ENCODE measurements at regions not wholly inside any gene's neighbourhood (a gene's known extent, or its start where the extent isn't known, plus 50 kb on each side); places are given as distances from the start of the nearest gene placed in this dataset.

GRCh38 chr3:147008886-147009285 lies 397.5 kb downstream of the ZIC4 start:
- Histone ChIP-seq H3K4me1 (no peaks in the 10 kb centered on the region), H3K27me3 (no peaks in the 10 kb centered on the region), H3K36me3 (no peaks in the 10 kb centered on the region), H3K4me3 (no peak overlapping the region), H3K27ac (peak overlapping the region in 2 of 4 donors; percentile 21 to 26), H3K9me3 (peaks cover 0 to 3% (median 0%) of the 10 kb centered on the region in 4 donors)
- TF ChIP-seq CTCF (IDR thresholded peaks at IDR 0.05): no peak
- DNase-seq (peak in 4 of 6 donors; percentile 25 to 58 (median 51)), ATAC-seq (peak; percentile 91 to 98 (median 95)), FAIRE-seq (no peak)
- WGBS, 2 donors: 32 to 37% methylated on average over 1 of the region's 1 CpG
- intact Hi-C loops (cut with DNase I): no loop called here

- intact Hi-C loops (cut with DNase I): no loop called here
- ATAC-seq: peak; percentile 17 to 70 (median 43)
These were observed 397.9 kb downstream of the ZIC4 start for GRCh38 chr3:147008458-147008857.

GRCh38 chr3:147007736-147008245 lies 398.6 kb downstream of the ZIC4 start:
- intact Hi-C loops (cut with DNase I): no loop called here

More at GRCh38 chr3:147008458-147008857, 397.9 kb downstream of the ZIC4 start:
- H3K27me3 ChIP-seq: no peaks in the 10 kb centered on the region
- no peak overlapping the region for H3K4me3 ChIP-seq
- peak in 1 of 6 donors; percentile 7 for DNase-seq
- TF ChIP-seq CTCF (IDR thresholded peaks at IDR 0.05): no peak
- no peaks in the 10 kb centered on the region for H3K4me1 ChIP-seq
- FAIRE-seq: no peak
- no peaks in the 10 kb centered on the region for H3K36me3 ChIP-seq
- H3K9me3 ChIP-seq: peaks cover 0 to 3% (median 0%) of the 10 kb centered on the region in 4 donors
- H3K27ac ChIP-seq: peak overlapping the region in 1 of 4 donors; percentile 21
- 93 to 98% methylated on average over 2 of the region's 2 CpGs for WGBS, 2 donors

GRCh38 chr3:147002721-147003120 lies 397.6 kb upstream of the PLSCR5 start:
- WGBS, 2 donors: 87 to 90% methylated on average over 2 of the region's 2 CpGs
- Histone ChIP-seq H3K27me3 (no peaks in the 10 kb centered on the region), H3K4me3 (no peak overlapping the region), H3K4me1 (no peaks in the 10 kb centered on the region), H3K27ac (no peak overlapping the region), H3K9me3 (peaks cover 0 to 3% (median 0%) of the 10 kb centered on the region in 4 donors), H3K36me3 (no peaks in the 10 kb centered on the region)
- intact Hi-C loops (cut with DNase I): no loop called here
- ATAC-seq (no peak), FAIRE-seq (no peak), DNase-seq (no peak)
- no peak for TF ChIP-seq CTCF (IDR thresholded peaks at IDR 0.05)

More at GRCh38 chr3:147007736-147008245, 398.6 kb downstream of the ZIC4 start:
- 89 to 91% methylated on average over 2 of the region's 2 CpGs for WGBS, 2 donors
- FAIRE-seq: no peak
- H3K27me3 ChIP-seq: no peaks in the 10 kb centered on the region
- H3K4me1 ChIP-seq: no peaks in the 10 kb centered on the region
- peaks cover 0 to 3% (median 0%) of the 10 kb centered on the region in 4 donors for H3K9me3 ChIP-seq
- ATAC-seq: no peak
- TF ChIP-seq CTCF (IDR thresholded peaks at IDR 0.05): no peak
- H3K36me3 ChIP-seq: no peaks in the 10 kb centered on the region
- DNase-seq: no peak
- no peak overlapping the region for H3K27ac ChIP-seq
- H3K4me3 ChIP-seq: no peak overlapping the region

- 79 to 84% methylated on average over 2 of the region's 2 CpGs for WGBS, 2 donors
- H3K4me3 ChIP-seq: no peak overlapping the region
- H3K27ac ChIP-seq: no peak overlapping the region
- H3K36me3 ChIP-seq: no peaks in the 10 kb centered on the region
- no peaks in the 10 kb centered on the region for H3K9me3 ChIP-seq
- FAIRE-seq (no peak), DNase-seq (no peak), ATAC-seq (no peak)
- H3K27me3 ChIP-seq: no peaks in the 10 kb centered on the region
- no peak for TF ChIP-seq CTCF (IDR thresholded peaks at IDR 0.05)
- no peaks in the 10 kb centered on the region for H3K4me1 ChIP-seq
- intact Hi-C loops (cut with DNase I): no loop called here
These were observed 395.1 kb upstream of the PLSCR5 start for GRCh38 chr3:147000274-147000673.
